Adrenal gland (tissue), 9 donors: ENCODE measurements at regions not wholly inside any gene's neighbourhood (a gene's known extent, or its start where the extent isn't known, plus 50 kb on each side); places are given as distances from the start of the nearest gene placed in this dataset.

ENCODE experiments used
- DNase-seq, 7 donors: peaks; one replicate each; pipeline ENCODE4 v3.0.0-alpha.2; 2019 to 2020
- H3K27ac ChIP-seq, 5 donors: fragments of 200-600 bp; sonication (generic) in 4 of 5; 1 replicate in 3 of 5; 2 replicates in 2 of 5; pipeline versions ENCODE4 v1.5.1 to v1.8.0; 2016 to 2020; ENCODE audit warnings: mild to moderate bottlenecking in 1 of 5
- H3K27me3 ChIP-seq: fragments of 200-600 bp; 2 replicates; pipeline ENCODE4 v1.8.0; 2021
- H3K36me3 ChIP-seq, 2 donors: fragments of 200-600 bp; replicated peaks in 1 of 2; 1 replicate in 1 of 2; 2 replicates in 1 of 2; pipeline versions ENCODE4 v1.5.1 to v1.8.0; 2018 to 2022
- H3K4me1 ChIP-seq, 2 donors: fragments of 200-600 bp; replicated peaks in 1 of 2; 1 replicate in 1 of 2; 2 replicates in 1 of 2; pipeline versions ENCODE4 v1.5.1 to v1.8.0; 2018 to 2021
- H3K4me3 ChIP-seq, 4 donors: fragments of 200-600 bp; sonication (generic) in 3 of 4; one replicate each; pipeline ENCODE4 v1.5.1; 2016 to 2018
- H3K9me3 ChIP-seq, 3 donors: fragments of 200-600 bp; sonication (generic) in 1 of 3; replicated peaks in 1 of 3; 1 replicate in 2 of 3; 2 replicates in 1 of 3; pipeline versions ENCODE4 v1.5.1 to v1.8.0; 2016 to 2021
- CTCF ChIP-seq, 6 experiments: fragments of 450-650 bp in 4 of 6; fragments of 200-600 bp in 2 of 6; sonication (generic) in 1 of 6; IDR thresholded peaks; 1 replicate in 5 of 6; 2 replicates in 1 of 6; pipeline versions ENCODE4 v1.5.1 to v1.8.0; 2016 to 2021; ENCODE audit warnings: antibody characterized with exemption in 6 of 6, mild to moderate bottlenecking in 2 of 6, moderate library complexity in 1 of 6
- POLR2A ChIP-seq, 2 donors: fragments of 450-650 bp; IDR thresholded peaks; one replicate each; pipeline ENCODE4 v1.6.1; 2017; ENCODE audit warnings: antibody characterized with exemption in 2 of 2, mild to moderate bottlenecking in 2 of 2, moderate library complexity in 1 of 2
- WGBS, 4 donors: extraction: QIAGEN DNeasy Blood & Tissue Kit in 2 of 4; methylation state at CpG; one replicate each; pipeline versions ENCODE4 v1.1.5 to v1.1.7; 2013 to 2017; 5-methylcytosine and 5-hydroxymethylcytosine counted together
- intact Hi-C, 2 donors: fragments of 100-400 bp; cut with DNase I; formaldehyde crosslinking; loops; one replicate each; pipeline versions ENCODE4 v1.14.1 to v1.15.0; 2022 to 2023
- donor health status: healthy with polysubstance abuse.
- donor health status: Bipolar disorder and iron deficiency.
- donor health status: DM: yes; HTN: yes; CAD: no.
- donor health status: DM: no; HTN: no; CAD: no.
- donor health status: DM: no; HTN: no; CAD: no.

GRCh38 chr12:18932211-18932610, 194.3 kb downstream of the CAPZA3 start:
- no peaks in the 10 kb centered on the region for H3K27me3 ChIP-seq
- H3K36me3 ChIP-seq = no peaks in the 10 kb centered on the region
- DNase-seq = no peak
- H3K27ac ChIP-seq = no peak overlapping the region
- intact Hi-C loops = no loop called here
- no peaks in the 10 kb centered on the region for H3K4me1 ChIP-seq
- WGBS, 4 donors = 73 to 88% (median 79%) methylated on average over 2 of the region's 2 CpGs
- TF ChIP-seq CTCF (IDR thresholded peaks at IDR 0.05) (no peak), POLR2A (IDR thresholded peaks at IDR 0.05) (no peak)
- no peaks in the 10 kb centered on the region for H3K9me3 ChIP-seq
- no peak overlapping the region for H3K4me3 ChIP-seq

- Histone ChIP-seq H3K27ac (no peak overlapping the region), H3K4me3 (no peak overlapping the region), H3K4me1 (no peaks in the 10 kb centered on the region), H3K27me3 (no peaks in the 10 kb centered on the region), H3K36me3 (no peaks in the 10 kb centered on the region), H3K9me3 (no peaks in the 10 kb centered on the region)
- TF ChIP-seq POLR2A (IDR thresholded peaks at IDR 0.05) (no peak), CTCF (IDR thresholded peaks at IDR 0.05) (no peak)
- 40 to 73% (median 53%) methylated on average over 2 of the region's 2 CpGs for WGBS, 4 donors
- no peak for DNase-seq
- intact Hi-C loops = no loop called here
Measured at GRCh38 chr12:18932715-18933114, 194.8 kb downstream of the CAPZA3 start.

- Histone ChIP-seq H3K27ac (no peak overlapping the region), H3K27me3 (no peaks in the 10 kb centered on the region), H3K4me3 (no peak overlapping the region), H3K9me3 (no peaks in the 10 kb centered on the region), H3K4me1 (no peaks in the 10 kb centered on the region), H3K36me3 (no peaks in the 10 kb centered on the region)
- no peak for TF ChIP-seq CTCF (IDR thresholded peaks at IDR 0.05)
- no peak for TF ChIP-seq POLR2A (IDR thresholded peaks at IDR 0.05)
- 64 to 83% (median 80%) methylated on average over 1 of the region's 1 CpG for WGBS, 4 donors
- no peak for DNase-seq
- intact Hi-C loops = no loop called here
Measured at GRCh38 chr12:18935371-18935965, 194.1 kb upstream of the PLEKHA5 start.

- DNase-seq = no peak
- H3K4me3 ChIP-seq = no peak overlapping the region
- intact Hi-C loops = no loop called here
- no peaks in the 10 kb centered on the region for H3K4me1 ChIP-seq
- H3K9me3 ChIP-seq = no peaks in the 10 kb centered on the region
- no peaks in the 10 kb centered on the region for H3K36me3 ChIP-seq
- 75 to 92% (median 87%) methylated on average over 1 of the region's 1 CpG for WGBS, 4 donors
- no peaks in the 10 kb centered on the region for H3K27me3 ChIP-seq
- H3K27ac ChIP-seq = no peak overlapping the region
- TF ChIP-seq CTCF (IDR thresholded peaks at IDR 0.05) (no peak), POLR2A (IDR thresholded peaks at IDR 0.05) (no peak)
Measured at GRCh38 chr12:18939051-18939450, 190.5 kb upstream of the PLEKHA5 start.
